GM19438 (cell line): ENCODE measurements at regions not wholly inside any gene's neighbourhood (a gene's known extent, or its start where the extent isn't known, plus 50 kb on each side); places are given as distances from the start of the nearest gene placed in this dataset.

Source experiments
- ATAC-seq: cut with Tn5 transposase; IDR thresholded peaks from one replicate; pipeline ENCODE4 v1.9.1; 2021; ENCODE audit warnings: low read depth; ENCODE audit not compliant: unreplicated experiment

GRCh38 chr7:33806298-33807154 lies 98.8 kb upstream of the BMPER start:
- no peak for ATAC-seq

GRCh38 chr7:33807155-33807530 lies 98.2 kb upstream of the BMPER start:
- no peak for ATAC-seq

GRCh38 chr7:33807779-33808482 lies 97.4 kb upstream of the BMPER start:
- no peak for ATAC-seq

- ATAC-seq, result no peak
These were observed 96.1 kb upstream of the BMPER start for GRCh38 chr7:33809228-33809627.

GRCh38 chr7:33810356-33810755 lies 95.0 kb upstream of the BMPER start:
- ATAC-seq, result no peak

- no peak for ATAC-seq
These were observed 92.0 kb upstream of the BMPER start for GRCh38 chr7:33813331-33813730.

DNA sequence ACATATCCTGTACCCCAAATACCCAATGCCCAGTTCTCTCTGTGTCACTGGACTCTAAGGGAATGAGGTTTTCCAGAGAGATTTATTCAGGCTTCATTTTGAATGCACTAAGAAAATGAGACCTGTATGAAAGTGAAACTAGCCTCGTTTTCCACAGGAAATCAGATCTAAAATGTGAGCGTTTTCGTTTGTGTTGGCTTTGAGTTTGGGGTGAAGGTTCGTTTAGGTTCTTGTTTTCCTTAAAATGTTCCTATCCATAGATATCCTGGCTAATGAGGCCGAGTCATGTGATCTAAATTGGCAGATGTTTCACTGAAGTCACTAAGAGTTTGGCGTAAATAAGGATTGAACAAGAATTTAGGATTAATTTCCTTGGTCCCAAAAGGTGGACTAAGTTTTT lies 90.9 kb upstream of the BMPER start:
- no peak for ATAC-seq

DNA sequence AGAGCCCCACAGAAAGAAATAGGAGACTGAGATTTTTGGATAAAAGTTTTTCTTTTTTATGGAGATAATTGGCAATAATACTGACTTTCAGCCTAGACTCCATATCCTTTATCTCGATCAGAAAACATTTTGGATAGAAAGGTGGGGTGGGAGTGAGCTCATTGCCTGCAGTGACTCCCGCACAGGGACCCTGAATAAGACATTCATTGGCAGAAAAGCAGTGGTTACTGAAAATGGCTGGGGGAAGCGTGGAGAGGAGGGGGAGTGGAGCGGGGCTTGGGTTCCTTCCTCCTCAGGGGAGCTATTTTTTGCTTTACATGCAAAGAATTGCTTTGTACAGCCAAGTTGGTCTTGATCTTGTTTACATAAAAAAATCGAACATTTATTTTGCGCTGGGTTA lies 90.4 kb upstream of the BMPER start:
- ATAC-seq, result no peak

DNA sequence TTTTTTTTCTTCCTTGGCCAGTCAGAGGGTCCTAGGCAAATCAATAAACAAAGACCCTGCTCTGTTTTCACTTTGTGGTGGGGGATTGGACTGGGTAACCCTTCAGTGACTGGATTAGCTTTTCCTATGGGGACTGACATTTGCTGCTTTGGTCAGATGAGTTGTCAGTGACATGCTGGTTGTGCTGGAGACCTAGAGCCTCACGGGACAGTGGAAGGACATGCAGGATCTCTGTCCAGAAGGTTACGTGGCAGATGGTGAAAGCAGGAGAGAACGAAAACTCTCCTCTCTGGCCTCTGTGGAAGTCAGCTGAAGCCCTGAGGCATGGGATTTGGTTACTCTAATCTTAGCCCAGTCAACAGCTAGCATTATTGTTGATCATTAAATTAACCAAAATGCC lies 90.0 kb upstream of the BMPER start:
- no peak for ATAC-seq

DNA sequence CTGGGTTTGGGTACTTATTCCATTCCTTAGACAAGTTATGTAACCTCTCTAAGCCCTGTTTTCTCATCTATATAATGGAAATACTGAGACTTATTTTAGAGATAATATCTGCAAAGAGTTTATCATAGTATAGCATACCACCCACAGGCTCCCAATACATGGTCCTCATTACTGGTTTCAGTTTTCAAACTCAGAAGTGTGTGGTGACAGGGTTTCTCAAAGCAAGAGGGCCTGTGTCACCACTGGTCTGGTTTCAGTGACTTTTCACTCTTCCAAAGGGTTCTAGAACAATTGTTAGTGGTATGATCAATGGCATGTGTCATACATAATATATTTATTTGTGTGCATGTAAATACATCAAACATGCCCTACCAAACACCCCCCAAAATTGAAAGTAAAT lies 89.2 kb upstream of the BMPER start:
- ATAC-seq, result no peak

DNA sequence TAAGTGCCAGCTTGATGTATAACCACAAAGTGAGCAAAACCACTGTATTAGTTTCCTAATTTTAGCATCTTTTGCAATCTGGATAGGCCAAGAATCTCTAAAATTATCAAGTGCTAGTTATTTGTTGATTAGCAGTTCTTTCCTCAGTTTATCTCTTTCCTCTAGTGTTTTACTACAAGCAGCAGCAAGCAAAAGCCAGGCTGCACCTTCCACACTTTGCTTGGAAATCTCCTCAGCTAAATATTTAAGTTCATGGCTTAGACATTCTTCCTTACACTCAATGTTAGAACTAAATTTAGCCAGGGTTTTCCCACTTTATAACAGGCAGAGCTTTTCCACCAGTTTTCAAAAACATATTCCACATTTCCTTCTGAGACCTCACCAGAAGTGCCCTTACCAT lies 85.7 kb upstream of the BMPER start:
- no peak for ATAC-seq

DNA sequence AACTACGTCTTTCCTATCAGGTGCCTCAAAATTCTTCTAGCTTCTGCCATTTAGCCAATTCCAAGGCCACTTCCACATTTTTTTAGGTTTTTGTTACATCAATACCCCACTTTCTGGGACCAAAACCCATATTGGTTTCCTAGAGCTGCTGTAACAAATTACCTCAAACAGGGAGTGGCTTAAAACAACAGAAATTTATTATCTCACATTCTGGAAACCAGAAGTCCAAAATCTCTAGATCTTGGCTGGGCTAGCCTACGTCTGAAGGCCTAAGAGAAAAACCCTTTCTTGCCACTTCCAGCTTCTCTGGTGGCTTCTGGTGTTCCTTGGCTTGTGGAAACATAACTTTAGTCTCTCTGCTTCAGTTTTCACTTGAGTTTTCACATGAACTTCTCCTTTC lies 85.1 kb upstream of the BMPER start:
- ATAC-seq, result no peak

DNA sequence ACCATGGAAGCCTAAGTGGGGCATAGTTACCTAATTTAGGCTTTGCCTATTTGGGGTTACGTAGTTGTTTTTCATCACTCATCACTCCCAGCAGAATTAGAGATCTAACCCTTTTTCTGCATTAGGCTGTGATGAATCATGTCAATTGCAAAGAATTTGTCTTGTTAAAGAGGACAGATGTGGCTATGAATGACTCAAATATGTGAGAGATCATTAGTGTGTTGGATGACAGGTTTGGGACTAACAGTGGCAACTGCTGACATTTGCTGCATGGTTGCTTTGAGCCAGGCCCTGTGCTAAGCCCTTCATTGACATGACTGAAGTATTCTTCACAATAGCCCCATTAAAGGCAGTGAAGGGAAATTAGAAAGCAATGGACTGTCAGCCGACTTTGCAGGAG lies 83.4 kb upstream of the BMPER start:
- ATAC-seq, result no peak

DNA sequence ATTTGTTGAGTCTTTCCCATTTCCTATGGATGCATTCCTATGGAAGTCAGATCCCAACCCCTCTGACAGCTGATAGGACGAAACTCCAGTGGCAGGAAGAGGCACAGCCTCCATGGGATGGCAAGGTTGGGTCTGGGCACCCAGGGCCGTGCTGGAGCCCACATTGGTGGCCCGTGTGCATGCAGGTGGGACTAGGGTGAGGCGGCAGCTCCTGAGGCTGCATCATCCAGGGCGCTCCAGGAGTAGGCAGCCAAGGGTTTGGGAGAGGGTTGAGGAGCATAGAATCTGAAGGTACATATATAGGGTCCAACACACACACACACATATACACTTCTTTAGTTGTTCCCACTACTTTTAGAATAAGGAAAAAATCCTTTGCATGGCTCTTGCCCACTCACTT lies 81.4 kb upstream of the BMPER start:
- ATAC-seq, result no peak

DNA sequence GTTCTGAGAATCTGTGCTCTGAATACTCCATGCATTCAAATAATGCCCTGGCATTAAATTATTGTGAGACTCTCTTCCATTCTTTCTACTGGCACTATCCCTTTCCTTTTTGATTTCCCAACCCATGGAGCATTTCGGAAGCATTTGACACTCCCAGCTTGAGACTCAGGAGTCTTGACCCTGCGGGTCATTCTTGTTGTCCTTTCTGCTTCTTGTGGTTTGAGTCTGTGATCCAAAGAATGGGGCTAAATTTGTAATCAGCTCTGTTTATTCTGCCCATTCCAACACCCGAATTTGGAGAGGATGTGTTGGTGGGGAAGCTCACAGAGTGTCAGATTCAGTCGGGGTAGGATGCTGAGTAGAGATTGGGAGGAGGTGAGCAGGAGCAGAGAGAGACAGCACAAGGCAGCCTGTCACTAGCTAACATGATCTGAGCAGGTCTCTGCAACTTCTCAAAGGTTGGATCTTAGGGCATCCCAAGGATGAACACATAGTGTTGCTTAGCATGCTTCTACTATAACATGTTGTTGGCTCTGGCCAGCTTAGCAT lies 80.4 kb upstream of the BMPER start:
- ATAC-seq, result no peak

GRCh38 chr7:33825644-33826043 lies 79.7 kb upstream of the BMPER start:
- no peak for ATAC-seq

- ATAC-seq, result no peak
These were observed 75.8 kb upstream of the BMPER start for GRCh38 chr7:33829536-33829935.

DNA sequence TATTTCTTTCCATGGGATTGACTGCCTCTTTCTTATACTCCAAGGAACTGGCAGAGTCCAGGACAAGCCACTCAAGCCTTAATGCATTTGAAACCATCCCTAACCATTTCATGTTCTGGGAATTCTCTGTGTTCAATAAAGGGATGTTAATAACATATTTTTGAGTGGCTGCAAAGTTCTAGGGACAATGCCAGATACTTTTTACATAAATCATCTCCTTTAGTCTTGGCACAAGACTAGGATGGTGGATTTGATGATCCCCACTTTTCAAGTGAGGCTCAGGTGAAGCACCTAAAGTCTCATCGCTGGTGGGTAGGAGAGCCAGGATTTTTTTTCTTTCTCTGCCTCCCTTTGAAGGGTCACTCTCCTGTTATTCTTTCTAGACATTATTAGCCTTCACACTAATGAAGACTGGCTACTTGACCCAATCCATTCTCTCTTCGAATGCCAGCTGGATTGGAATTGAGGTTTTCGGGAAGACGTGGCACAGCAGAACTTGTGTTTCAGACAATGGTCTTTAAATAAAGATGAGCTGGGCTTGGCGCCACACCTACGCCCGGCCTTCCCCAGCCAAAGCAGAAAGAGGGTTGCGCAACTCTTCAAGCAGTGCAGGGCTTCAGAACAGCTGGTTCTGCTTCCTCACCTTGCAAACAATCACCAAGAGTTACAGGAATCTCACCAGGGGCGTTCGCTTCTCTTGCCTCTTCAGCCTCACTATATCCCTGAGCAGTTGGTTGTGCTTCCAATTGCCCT lies 73.8 kb upstream of the BMPER start:
- no peak for ATAC-seq

- ATAC-seq, result no peak
These were observed 73.0 kb upstream of the BMPER start for GRCh38 chr7:33832271-33832721.

DNA sequence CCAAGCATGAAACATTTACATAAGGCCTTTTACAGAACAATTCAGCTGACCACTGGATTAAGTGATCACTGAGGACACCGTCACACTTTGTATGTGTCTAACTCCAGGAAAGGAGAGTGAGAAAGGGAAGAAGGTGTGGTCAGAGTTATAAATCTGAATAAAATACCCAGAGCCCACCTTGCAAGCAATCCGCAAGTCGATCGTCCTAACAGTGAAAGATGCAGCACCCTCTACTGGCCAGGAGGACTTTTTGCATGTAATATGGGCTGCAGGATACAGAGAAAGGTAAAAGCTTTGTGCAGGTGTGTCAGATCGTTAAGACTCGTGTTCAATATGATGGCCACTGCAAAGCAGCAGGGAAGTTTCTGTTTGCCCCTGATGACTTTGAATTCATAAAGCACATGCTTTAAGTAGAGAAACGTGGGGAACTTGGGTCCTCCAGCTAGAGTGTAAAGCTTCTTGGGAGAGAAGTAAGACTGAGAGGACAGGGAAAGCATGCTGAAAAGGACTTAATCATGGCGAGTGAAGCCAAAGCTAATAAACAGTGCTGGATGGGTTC lies 68.5 kb upstream of the BMPER start:
- ATAC-seq, result no peak

DNA sequence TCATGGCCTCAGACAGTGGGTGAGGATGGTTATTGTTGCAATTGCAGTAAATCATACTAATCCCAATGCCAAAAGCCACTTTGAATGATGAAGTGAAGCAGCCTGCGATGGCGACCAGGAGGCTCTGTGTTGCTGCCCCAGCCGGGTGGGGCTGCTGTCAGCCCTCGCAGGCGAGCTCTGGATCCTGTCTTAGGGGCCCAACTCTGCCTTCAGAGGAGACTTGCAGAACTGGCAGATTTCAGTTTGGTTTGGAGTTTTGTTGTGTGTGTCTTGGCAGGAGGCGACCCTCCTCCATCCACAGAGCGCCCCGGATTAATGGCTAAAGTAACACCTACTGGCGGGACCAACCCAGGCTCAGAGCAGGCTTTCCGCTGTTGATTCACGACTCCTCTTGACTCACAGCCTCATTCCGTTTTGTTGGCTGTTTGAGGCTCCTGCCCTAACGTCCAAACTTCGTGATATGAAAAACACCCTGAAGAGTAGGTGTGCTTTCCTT lies 67.9 kb upstream of the BMPER start:
- ATAC-seq, result no peak
